Glomerular visceral epithelial cell (primary cell): ENCODE measurements at regions not wholly inside any gene's neighbourhood (a gene's known extent, or its start where the extent isn't known, plus 50 kb on each side); places are given as distances from the start of the nearest gene placed in this dataset.

ENCODE experiments used
- DNase-seq: peaks from one replicate; pipeline ENCODE4 v3.0.0-alpha.2; 2016; ENCODE audit errors: extremely low spot score

GRCh38 chr10:85213493-85213892 is 885.1 kb downstream of the CCSER2 start:
- DNase-seq = no peak

DNA sequence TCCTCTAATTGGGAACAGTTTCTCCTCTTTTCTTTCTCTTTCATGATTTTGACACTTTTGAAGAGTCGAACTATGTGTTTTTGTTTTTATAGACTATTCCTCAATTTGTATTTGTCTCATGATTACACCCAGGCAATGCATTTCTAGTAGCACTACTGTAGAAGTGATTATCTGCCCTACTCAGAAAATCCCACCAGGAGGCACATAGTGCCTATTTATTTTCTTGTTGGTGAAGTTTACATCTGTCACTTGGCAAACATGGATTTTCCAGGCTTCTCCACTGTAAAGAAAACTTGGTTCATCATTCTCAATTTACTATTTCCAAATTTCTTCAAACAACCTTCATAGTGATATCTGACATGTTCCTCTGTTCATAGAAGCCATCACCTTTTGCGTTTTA is 893.9 kb downstream of the CCSER2 start:
- no peak for DNase-seq

DNA sequence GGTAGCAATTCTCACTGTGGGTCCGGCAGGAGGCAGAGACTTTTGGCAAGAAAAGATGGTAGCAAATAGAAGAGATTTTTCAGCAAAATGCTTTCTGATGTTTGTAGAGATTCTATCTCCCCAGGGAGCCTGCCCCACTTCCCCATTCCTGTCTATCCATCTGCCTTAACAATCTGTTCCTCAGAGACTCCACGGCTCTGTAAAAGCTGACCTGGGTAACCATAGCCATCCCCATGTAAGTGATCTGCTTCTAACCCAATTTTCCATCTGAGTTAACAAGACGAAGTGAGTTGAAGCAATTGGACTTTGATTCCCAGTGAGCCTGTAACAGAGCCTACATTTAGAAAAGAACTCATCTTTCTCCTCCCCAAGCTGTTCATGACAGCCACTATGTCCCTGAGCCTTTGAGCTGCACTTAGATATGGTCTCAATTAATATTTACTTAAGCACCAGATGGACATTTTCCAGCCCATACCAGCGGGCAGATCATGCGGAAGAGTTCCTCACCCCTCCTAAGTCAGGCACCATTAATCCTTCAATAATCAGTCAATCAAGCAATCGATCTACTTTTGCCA is 896.1 kb downstream of the CCSER2 start:
- no peak for DNase-seq

DNA sequence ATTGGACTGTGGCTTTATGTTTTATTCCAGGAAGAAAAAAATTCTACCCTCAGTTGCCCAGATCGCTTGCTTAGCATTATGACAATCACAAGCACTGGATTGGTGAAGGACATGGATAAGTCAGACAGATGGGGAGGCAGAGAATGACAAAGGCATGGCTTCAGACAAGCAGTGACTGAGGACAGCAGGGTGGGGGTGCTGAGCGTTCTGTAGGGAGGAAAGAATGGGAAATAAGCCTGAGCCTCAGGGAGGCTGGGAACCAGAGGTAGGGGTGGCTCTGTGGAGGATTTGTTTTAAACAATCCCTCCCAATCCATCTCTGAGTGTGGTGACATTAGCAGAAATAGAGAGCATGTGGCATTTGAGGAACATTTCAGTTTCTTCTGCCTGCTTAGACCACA is 896.9 kb downstream of the CCSER2 start:
- no peak for DNase-seq

DNA sequence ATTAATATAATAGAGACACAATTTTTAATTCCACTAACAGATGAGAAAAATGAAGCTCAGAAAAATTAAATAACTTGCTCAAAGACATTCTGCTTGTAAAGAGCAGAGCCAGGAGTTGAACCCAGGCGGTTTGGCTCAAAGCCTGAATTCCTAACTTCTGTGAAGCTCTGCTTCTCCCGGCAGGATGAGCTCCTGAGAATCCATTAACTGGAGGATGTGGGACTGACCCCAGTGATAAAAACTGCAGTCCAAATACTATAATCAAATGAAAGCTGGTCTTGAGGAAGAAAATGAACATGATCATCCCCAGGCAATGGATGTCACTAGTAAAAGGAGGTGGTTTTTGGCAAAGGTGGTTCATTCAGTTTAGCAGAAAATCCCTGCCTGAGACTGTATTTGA is 898.2 kb downstream of the CCSER2 start:
- no peak for DNase-seq

DNA sequence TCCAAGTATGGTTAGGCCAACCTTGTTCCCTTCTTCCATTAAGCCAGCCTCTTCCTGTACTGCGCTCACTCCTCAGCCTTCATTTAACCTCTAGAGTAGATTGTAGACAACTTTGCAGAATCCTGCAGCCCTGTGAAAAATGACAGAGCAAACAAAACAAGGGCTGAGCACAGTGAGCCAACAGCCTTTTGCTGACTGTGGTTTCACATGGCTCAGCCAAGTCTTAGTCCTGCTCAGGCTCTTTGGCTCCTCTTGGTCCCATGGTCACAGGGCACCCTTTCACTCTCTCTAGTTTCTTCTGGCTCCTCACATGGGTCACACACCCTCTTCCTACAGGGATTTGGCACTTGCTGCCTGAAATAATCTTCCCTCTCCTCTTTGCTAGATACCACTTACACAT is 900.3 kb downstream of the CCSER2 start:
- no peak for DNase-seq

- DNase-seq = no peak
These were observed 903.3 kb downstream of the CCSER2 start for GRCh38 chr10:85231534-85232270.

GRCh38 chr10:85235258-85235657 is 906.9 kb downstream of the CCSER2 start:
- DNase-seq = no peak

- DNase-seq = no peak
These were observed 910.3 kb downstream of the CCSER2 start for GRCh38 chr10:85238676-85239075.

DNA sequence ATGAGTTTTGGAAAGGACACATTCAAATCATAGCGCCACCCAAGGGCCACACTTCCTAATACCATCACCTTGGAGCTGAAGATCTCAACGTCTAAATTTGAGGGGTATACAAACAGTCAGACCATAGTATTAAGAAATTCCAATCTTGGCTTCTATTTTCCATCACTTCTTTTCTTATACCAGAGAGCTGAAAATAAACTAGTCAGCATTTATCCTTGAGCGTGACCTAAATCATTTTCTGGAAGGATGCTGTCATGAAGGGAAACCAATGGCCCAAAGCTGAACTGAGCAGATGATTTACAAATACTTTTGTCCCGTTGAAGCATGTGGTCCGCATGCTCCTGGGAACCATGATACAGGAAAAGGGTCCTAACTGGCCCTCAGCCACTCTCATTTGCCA is 921.9 kb downstream of the CCSER2 start:
- no peak for DNase-seq

GRCh38 chr10:85256481-85256880 is 928.1 kb downstream of the CCSER2 start:
- DNase-seq = no peak

DNA sequence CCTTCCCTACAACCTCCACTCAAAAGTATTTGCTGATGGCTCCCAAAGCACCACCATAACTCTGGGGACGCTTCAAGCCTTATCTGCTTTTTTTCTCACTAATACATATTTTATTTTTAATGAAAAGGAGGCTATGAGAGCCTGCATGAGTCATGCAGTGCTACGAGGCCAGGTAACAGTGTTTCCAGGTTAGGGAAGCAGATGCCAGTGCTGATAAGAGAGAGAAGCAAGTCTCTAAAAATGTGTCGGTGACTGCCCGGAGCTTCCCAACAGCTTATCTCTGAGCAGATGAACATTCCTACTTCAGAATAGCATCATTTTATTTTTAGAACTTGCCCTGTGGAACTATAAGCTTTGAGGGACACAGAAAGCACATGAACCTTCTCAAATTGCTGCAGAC is 931.5 kb downstream of the CCSER2 start:
- DNase-seq = no peak

GRCh38 chr10:85262992-85263391 is 934.6 kb downstream of the CCSER2 start:
- no peak for DNase-seq

DNA sequence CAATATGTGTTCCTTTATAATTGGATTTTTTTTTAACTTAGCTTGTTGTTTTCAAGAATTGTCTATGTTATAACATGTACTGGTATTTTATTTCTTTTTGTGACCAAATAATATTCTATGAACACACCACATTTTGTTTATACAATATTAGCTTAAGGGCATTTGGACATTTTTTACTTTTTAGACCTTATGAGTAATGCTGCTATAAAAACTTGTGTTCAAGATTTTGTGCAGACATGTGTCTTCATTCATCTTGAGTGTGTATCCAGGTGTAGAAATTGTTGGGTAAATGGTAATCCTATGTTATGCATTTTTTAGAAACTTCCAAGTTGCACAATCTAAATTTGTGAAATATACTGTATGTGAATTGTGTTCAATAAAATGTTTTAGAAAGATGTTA is 936.7 kb downstream of the CCSER2 start:
- no peak for DNase-seq

DNA sequence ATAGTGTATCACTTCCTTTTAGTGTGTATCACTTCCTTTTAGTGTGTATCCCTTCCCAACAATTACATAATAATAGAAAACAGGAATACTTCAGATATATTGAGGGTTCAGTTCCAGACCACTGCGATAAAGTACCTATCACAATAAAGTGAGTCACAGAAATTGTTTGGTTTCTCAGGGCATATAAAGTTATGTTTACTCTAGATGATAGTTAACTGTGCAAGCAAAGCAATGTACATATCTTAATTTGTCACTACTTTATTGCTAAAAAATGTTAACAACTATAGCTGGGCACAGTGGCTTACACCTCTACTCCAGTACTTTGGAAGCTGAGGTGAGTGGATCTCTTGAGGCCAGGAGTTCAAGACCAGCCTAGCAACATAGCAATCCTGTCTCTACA is 938.4 kb downstream of the CCSER2 start:
- DNase-seq = no peak

DNA sequence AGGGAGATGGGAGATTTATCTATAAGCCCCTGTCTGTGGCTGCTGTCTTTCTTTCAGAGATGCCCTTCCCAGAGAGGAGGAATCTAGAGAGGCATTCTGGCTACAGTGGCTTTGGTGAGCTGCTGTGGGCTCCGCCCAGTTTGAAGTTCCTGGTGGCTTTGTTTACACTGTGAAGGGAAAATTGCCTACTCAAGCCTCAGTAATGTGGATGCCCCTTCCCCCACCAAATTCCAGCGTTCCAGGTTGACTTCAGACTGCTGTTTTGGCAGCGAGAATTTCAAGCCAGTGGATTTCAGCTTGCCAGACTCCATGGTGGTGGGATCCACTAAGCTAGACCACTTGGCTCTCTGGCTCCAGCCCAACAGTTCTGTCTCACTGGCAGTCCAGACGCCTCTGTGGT is 951.6 kb downstream of the CCSER2 start:
- no peak for DNase-seq

GRCh38 chr10:85284778-85285770 is 956.7 kb downstream of the CCSER2 start:
- DNase-seq = no peak

DNA sequence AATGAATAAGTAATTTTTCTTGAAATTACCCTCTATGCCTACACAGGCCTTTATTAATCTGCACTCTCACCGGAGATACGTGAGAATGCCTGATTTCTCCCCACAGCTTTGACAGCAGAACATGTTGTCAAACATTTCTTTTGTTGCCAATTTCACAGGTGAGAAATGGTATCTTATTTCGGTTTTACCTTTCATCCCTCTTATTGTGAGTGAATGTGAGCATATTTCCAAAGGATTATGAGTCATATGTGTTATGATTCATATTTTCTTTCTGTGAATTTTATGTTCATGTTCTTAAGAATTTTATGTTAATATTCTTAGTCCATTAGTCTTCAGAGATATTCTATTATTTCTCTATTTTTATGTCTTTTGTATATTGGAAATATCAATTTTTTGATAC is 965.1 kb downstream of the CCSER2 start:
- DNase-seq = no peak

GRCh38 chr10:85311613-85312337 is 983.4 kb downstream of the CCSER2 start:
- no peak for DNase-seq

DNA sequence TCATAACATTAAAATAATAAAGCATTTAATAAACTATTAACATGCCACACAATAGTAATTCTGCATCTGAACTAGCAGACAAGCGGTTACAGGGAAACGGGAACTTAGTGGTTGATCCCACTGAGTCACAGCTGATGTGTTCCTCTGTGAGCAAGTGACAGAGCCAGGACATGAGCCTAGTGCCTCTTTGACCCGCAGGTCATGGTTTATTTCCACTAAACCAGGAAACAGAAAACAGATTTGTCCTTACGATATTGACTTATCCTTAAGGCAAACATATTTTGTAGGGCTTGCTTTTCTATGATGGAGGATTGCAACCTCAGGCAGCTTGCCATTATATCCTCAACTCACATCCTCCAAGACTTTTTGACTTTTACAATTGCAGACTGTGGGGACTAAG is 987.3 kb downstream of the CCSER2 start:
- no peak for DNase-seq

- DNase-seq = no peak
These were observed 987.9 kb downstream of the CCSER2 start for GRCh38 chr10:85316276-85316675.

DNA sequence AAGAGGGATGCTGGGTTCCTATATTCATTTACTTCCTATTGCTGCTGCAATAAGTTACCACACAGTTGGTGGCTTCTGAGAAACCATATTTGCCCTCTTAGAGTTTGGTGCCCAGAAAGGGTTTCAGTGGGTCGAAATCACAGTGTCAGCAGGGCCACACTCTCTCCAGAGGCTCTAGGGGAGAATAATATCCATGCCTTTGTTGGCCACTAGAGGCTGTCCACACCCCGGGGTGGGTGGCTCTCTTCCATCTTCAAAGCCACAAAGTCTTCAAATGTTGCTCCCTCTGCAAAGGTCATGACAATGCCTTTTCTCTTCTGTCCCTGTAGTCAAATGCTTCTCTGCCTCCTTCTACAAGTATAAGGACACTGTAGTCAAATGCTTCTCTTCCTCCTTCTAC is 989.4 kb downstream of the CCSER2 start:
- DNase-seq = no peak
